Stimulated activated CD8-positive, alpha-beta memory T cell treated with anti-CD3 and anti-CD28 coated beads, Interleukin-7, amount 100 ng/mL, for 48 hours (primary cell): ENCODE measurements at regions not wholly inside any gene's neighbourhood (a gene's known extent, or its start where the extent isn't known, plus 50 kb on each side); places are given as distances from the start of the nearest gene placed in this dataset.

Source experiments
- DNase-seq, 2 donors: peaks; one replicate each; pipeline ENCODE4 v3.0.0-alpha.2; 2020; ENCODE audit warnings: low read depth in 1 of 2; ENCODE audit errors: extremely low read depth in 1 of 2

DNA sequence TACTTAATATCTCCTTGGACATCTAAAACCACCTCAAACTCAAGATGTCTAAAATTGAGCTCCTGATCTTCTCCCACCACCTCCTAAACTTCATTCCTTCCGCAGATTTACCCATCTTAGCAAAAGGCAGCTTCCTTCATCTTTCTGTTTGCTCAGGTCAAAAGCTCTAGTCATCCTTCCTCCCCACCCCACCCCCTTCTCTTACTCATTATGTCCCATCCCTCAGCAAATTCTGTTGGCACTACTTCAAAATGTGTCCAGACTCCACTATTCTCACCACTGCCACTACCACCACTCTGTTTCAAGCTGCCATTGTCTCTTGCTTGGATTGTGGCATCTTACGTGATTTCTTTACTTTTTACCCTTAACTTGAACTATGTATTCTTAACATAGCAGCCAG lies 59.2 kb upstream of the ZDHHC17 start:
- DNase-seq = no peak

GRCh38 chr12:76706101-76706500 lies 57.8 kb upstream of the ZDHHC17 start:
- no peak for DNase-seq

DNA sequence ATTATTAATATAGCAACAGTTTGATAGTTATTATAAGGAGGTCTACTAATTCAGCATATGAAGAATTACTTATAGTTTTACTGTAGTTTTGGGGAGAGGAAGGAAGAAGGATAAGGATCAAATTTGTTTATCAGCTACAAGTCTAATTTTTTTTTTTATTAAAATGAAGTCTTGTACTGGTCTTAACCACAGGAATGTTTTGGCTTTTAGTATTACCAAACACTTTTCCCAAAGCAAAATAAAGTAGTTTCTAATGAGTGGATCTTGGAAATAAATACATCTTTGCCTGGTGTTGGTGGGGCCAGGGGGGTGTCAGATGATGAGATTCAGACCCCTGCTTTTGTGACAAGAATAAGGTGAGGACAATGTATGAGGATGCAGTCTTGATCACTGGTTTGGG lies 57.2 kb upstream of the ZDHHC17 start:
- DNase-seq = no peak

DNA sequence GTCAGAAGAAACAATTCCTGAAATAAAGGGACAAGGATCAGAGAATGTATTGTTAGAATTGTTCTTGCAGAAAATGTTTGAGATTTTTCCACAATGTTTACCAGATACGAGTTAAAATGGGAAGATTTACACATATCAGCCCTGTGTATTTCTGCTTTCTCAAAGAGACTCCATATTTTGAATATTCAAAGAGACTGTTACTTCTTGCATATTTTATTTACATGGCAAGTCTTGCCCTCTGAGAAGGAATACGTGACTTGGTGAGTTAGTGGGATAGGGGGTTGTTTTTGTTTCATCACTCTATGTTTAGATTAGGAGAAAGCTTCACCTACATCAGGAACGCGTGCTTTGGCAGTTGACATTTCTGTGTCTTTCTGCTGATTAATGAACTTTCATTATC lies 56.1 kb upstream of the ZDHHC17 start:
- DNase-seq = no peak

DNA sequence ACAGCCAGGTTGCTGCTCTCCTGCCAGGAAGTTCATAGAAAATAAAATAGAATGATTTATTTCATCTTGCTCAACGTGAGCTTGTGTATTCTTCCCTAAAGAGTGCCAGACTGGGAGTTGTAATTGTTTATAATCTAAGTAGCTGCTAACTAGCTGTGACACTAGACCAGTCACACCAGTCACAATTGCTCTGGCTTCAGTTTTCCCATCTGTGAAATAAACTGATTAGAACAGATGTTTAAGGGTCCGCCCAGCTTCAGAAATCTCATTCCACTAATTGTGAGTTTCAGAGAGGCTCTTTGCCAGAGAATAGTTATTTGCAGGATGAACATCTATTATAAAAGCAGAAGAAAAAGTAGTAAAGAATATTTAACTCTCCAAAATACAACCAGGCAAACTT lies 55.6 kb upstream of the ZDHHC17 start:
- DNase-seq = no peak

- DNase-seq = no peak
These were observed 52.7 kb upstream of the ZDHHC17 start for GRCh38 chr12:76711241-76711640.

DNA sequence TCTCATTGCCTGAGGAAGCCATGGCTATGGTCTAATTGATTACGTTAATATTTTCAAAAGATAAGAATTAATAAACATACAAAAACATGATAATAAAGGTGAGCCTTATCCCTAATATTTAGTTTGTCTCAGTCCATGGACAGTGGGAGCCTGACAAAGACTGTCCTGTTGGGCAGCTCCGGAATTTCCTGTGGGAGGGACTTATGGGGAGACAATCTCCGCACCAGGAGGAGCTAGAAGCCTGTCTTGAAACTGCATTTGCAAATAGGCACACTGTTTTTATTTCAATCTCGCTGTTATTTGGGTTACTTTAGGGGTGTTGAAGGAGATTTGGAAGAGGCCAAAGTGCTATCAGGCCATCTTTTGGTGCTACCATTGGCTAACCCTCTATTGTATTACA lies 50.8 kb upstream of the ZDHHC17 start:
- no peak for DNase-seq

DNA sequence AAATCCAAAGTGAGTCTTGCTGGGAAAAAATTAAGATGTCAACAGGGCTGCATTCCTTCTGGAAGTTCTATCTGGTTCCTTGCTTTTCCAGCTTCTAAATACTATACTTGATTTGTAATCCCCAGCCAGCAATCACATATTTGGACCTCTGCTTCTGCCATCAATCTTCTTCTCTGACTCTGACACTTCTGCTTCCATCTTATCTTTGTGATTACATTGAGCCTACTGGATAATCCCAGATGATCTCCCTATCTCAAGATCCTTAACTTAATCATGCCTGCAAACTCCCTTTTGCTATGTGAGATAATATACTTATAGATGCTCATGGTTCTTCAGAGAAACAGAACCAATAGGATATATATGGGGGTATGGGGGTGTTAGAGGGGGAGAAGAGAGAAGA lies 49.9 kb upstream of the ZDHHC17 start:
- DNase-seq = no peak
